IMR-90 (cell line): ENCODE measurements at regions not wholly inside any gene's neighbourhood (a gene's known extent, or its start where the extent isn't known, plus 50 kb on each side); places are given as distances from the start of the nearest gene placed in this dataset.

ENCODE experiments used
- ATAC-seq: fragments of 200-7000 bp; cut with Tn5 transposase; 2 replicates; pipeline ENCODE4 v1.9.1; 2020; ENCODE audit warnings: low read depth, mild to moderate bottlenecking, moderate library complexity
- BruUV-seq: library from RNA; stranded (reverse); fragments of 400-500 nt; replicated peaks from 2 replicates; lab custom pipeline; 2021; lab: Mats Ljungman, UMichigan
- CTCF ChIA-PET: fragments of 300-600 bp; formaldehyde crosslinking; extraction: SDS; loops from one replicate; lab custom pipeline; 2021; ENCODE audit warnings: antibody characterized with exemption; lab: Yijun Ruan, JAX
- POLR2A ChIA-PET: fragments of 300-600 bp; sonication (Branson Sonifier 250); formaldehyde crosslinking; loops from one replicate; lab custom pipeline; 2022; ENCODE audit warnings: antibody characterized with exemption; ENCODE audit not compliant: unreplicated experiment; lab: Charles Lee
- DNase-seq: peaks from one replicate; pipeline ENCODE4 v3.0.0; 2013
- H2AFZ ChIP-seq: replicated peaks from 2 replicates; pipeline ENCODE3; 2013; ENCODE audit warnings: low read length, mild to moderate bottlenecking; ENCODE audit not compliant: poor library complexity
- H2AK5ac ChIP-seq: 2 replicates; pipeline ENCODE4 v1.6.1; 2013; ENCODE audit warnings: low read depth, low read length, inconsistent platforms
- H2AK9ac ChIP-seq: replicated peaks from 2 replicates; pipeline ENCODE3; 2013; ENCODE audit warnings: mild to moderate bottlenecking, low read depth, low read length, moderate library complexity; ENCODE audit not compliant: poor library complexity
- H2BK120ac ChIP-seq: 2 replicates; pipeline ENCODE4 v1.6.1; 2013; ENCODE audit warnings: low read depth, low read length, inconsistent platforms
- H2BK15ac ChIP-seq: 3 replicates; pipeline ENCODE4 v1.6.1; 2013; ENCODE audit warnings: low read depth, low read length, inconsistent platforms
- H2BK20ac ChIP-seq: 2 replicates; pipeline ENCODE4 v1.6.1; 2013; ENCODE audit warnings: low read depth, mild to moderate bottlenecking, inconsistent platforms, low read length, moderate library complexity
- H2BK5ac ChIP-seq: 2 replicates; pipeline ENCODE4 v1.6.1; 2013; ENCODE audit warnings: mild to moderate bottlenecking, low read depth, low read length, inconsistent platforms; ENCODE audit not compliant: poor library complexity, severe bottlenecking
- H3K14ac ChIP-seq: replicated peaks from 2 replicates; pipeline ENCODE4 v1.6.1; 2013; ENCODE audit warnings: low read depth, low read length, inconsistent platforms
- H3K18ac ChIP-seq: 2 replicates; pipeline ENCODE4 v1.6.1; 2013; ENCODE audit warnings: low read depth, low read length, control low read depth
- H3K23ac ChIP-seq: 2 replicates; pipeline ENCODE4 v1.6.1; 2013; ENCODE audit warnings: low read depth, low read length, inconsistent platforms
- H3K27ac ChIP-seq: 2 replicates; pipeline ENCODE4 v1.5.1; 2013; ENCODE audit warnings: mild to moderate bottlenecking, control low read depth, low read length; ENCODE audit not compliant: insufficient read depth
- H3K27me3 ChIP-seq: 2 replicates; pipeline ENCODE4 v1.6.1; 2013; ENCODE audit warnings: low read length; ENCODE audit not compliant: control insufficient read depth, insufficient read depth
- H3K36me3 ChIP-seq: 2 replicates; pipeline ENCODE4 v1.6.1; 2013; ENCODE audit warnings: low read length, mixed read lengths; ENCODE audit not compliant: control insufficient read depth, insufficient read depth
- H3K4ac ChIP-seq: 2 replicates; pipeline ENCODE4 v1.6.1; 2013; ENCODE audit warnings: low read depth, low read length, inconsistent platforms
- H3K4me1 ChIP-seq: 2 replicates; pipeline ENCODE4 v1.6.1; 2013; ENCODE audit warnings: low read length, mixed read lengths; ENCODE audit not compliant: control insufficient read depth, insufficient read depth
- H3K4me2 ChIP-seq: 2 replicates; pipeline ENCODE4 v1.6.1; 2013; ENCODE audit warnings: low read depth, mild to moderate bottlenecking, control low read depth, low read length, moderate library complexity
- H3K4me3 ChIP-seq: 2 replicates; pipeline ENCODE4 v1.5.1; 2013; ENCODE audit warnings: low read depth, mild to moderate bottlenecking, control low read depth, low read length, moderate library complexity; ENCODE audit not compliant: insufficient read depth
- H3K56ac ChIP-seq: 2 replicates; pipeline ENCODE4 v1.6.1; 2013; ENCODE audit warnings: low read length, inconsistent platforms; ENCODE audit not compliant: insufficient read depth; ENCODE audit errors: extremely low read depth
- H3K79me1 ChIP-seq, 2 experiments: 2 replicates each; pipeline ENCODE4 v1.6.1; 2013; ENCODE audit warnings: low read length in 2 of 2, inconsistent platforms in 1 of 2, low read depth in 1 of 2
- H3K9ac ChIP-seq: 2 replicates; pipeline ENCODE4 v1.6.1; 2013; ENCODE audit warnings: low read depth, low read length, control low read depth
- H3K9me1 ChIP-seq: 2 replicates; pipeline ENCODE4 v1.6.1; 2013; ENCODE audit warnings: low read length, inconsistent platforms; ENCODE audit not compliant: insufficient read depth
- H3K9me3 ChIP-seq: 2 replicates; pipeline ENCODE4 v1.6.1; 2013; ENCODE audit warnings: low read length; ENCODE audit not compliant: control insufficient read depth, insufficient read depth
- H4K20me1 ChIP-seq: 2 replicates; pipeline ENCODE4 v1.6.1; 2013; ENCODE audit warnings: low read length, inconsistent platforms; ENCODE audit not compliant: insufficient read depth
- H4K5ac ChIP-seq: 2 replicates; pipeline ENCODE4 v1.6.1; 2013; ENCODE audit warnings: mild to moderate bottlenecking, low read depth, low read length, control low read depth
- H4K8ac ChIP-seq, 2 experiments: 2 replicates each; pipeline ENCODE4 v1.6.1; 2013; ENCODE audit warnings: low read depth in 2 of 2, low read length in 2 of 2, control low read depth in 1 of 2, inconsistent platforms in 1 of 2
- H4K91ac ChIP-seq: 2 replicates; pipeline ENCODE4 v1.6.1; 2013; ENCODE audit warnings: low read depth, low read length, inconsistent platforms; ENCODE audit not compliant: insufficient read depth
- BHLHE40 ChIP-seq: fragments of 150-350 bp; IDR thresholded peaks from 2 replicates; pipeline ENCODE4 v1.6.1; 2016; ENCODE audit warnings: mild to moderate bottlenecking, low read depth, low read length
- CEBPB ChIP-seq: IDR thresholded peaks from 2 replicates; pipeline ENCODE4 v1.6.1; 2012; ENCODE audit warnings: low read depth, low read length, improper control_type of control experiment
- CHD1 ChIP-seq: IDR thresholded peaks from 2 replicates; pipeline ENCODE4 v1.6.1; 2012; ENCODE audit warnings: low read depth, low read length, improper control_type of control experiment
- FOS ChIP-seq: fragments of 150-350 bp; IDR thresholded peaks from 2 replicates; pipeline ENCODE4 v1.6.1; 2016; ENCODE audit warnings: low read depth, low read length
- MAFK ChIP-seq: IDR thresholded peaks from 2 replicates; pipeline ENCODE4 v1.6.1; 2012; ENCODE audit warnings: low read depth, low read length, improper control_type of control experiment
- MAZ ChIP-seq: IDR thresholded peaks from 2 replicates; pipeline ENCODE4 v1.6.1; 2012; ENCODE audit warnings: low read depth, mild to moderate bottlenecking, low read length, improper control_type of control experiment, moderate library complexity, borderline replicate concordance
- MXI1 ChIP-seq: IDR thresholded peaks from 2 replicates; pipeline ENCODE4 v1.6.1; 2012; ENCODE audit warnings: low read depth, mild to moderate bottlenecking, low read length, moderate library complexity, borderline replicate concordance
- NFE2L2 ChIP-seq: fragments of 150-350 bp; IDR thresholded peaks from 2 replicates; pipeline ENCODE4 v1.6.1; 2016; ENCODE audit warnings: low read depth, mild to moderate bottlenecking, low read length
- POLR2A ChIP-seq: IDR thresholded peaks from 2 replicates; pipeline ENCODE4 v1.6.1; 2012; ENCODE audit warnings: mild to moderate bottlenecking, low read depth, low read length
- RAD21 ChIP-seq: IDR thresholded peaks from 2 replicates; pipeline ENCODE4 v1.6.1; 2012; ENCODE audit warnings: low read length, improper control_type of control experiment
- RCOR1 ChIP-seq: IDR thresholded peaks from 2 replicates; pipeline ENCODE4 v1.6.1; 2012; ENCODE audit warnings: mild to moderate bottlenecking, low read length, improper control_type of control experiment; ENCODE audit not compliant: insufficient replicate concordance
- RFX5 ChIP-seq: IDR thresholded peaks from 2 replicates; pipeline ENCODE4 v1.8.0; 2012; ENCODE audit warnings: low read depth, mild to moderate bottlenecking, low read length, moderate library complexity
- SMC3 ChIP-seq: fragments of 150-350 bp; IDR thresholded peaks from 2 replicates; pipeline ENCODE4 v1.6.1; 2016; ENCODE audit warnings: low read depth, mild to moderate bottlenecking, antibody characterized with exemption, low read length, moderate library complexity
- WGBS, 2 experiments: methylation state at CpG; one replicate each; pipeline versions ENCODE4 v1.1.5 to v1.1.7; 2013; ENCODE audit warnings: missing lambda C conversion rate in 2 of 2; ENCODE audit not compliant: insufficient read length in 1 of 2; ENCODE audit errors: extremely low coverage in 2 of 2; 5-methylcytosine and 5-hydroxymethylcytosine counted together
- dilution Hi-C: fragments of 300-500 bp; cut with HindIII; formaldehyde crosslinking; loops from one replicate; pipeline ENCODE4 v1.14.3; 2018; ENCODE audit warnings: low sequenced_read_pairs; ENCODE audit not compliant: unreplicated experiment
- in situ Hi-C: fragments of 300-500 bp; cut with MboI; formaldehyde crosslinking; loops from 3 replicates; pipeline ENCODE4 v1.14.3; 2019; ENCODE audit warnings: low sequenced_read_pairs, inconsistent platforms, mixed read lengths
- intact Hi-C: fragments of 100-400 bp; cut with micrococcal nuclease; formaldehyde crosslinking; loops from 2 replicates; pipeline ENCODE4 v1.10.0; 2022
- TF ChIP-seq, protein P1 (sequence below): conservative IDR thresholded peaks from 2 replicates; pipeline ENCODE4 v1.5.1; 2012; ENCODE audit warnings: mild to moderate bottlenecking, low read depth, low read length, improper control_type of control experiment
- TF ChIP-seq, protein P2 (sequence below): fragments of 150-350 bp; IDR thresholded peaks from 2 replicates; pipeline ENCODE4 v1.6.1; 2017; ENCODE audit warnings: mild to moderate bottlenecking, antibody characterized with exemption, low read length, low read depth
- TF ChIP-seq, protein P3 (sequence below): fragments of 150-350 bp; IDR thresholded peaks from 2 replicates; pipeline ENCODE4 v1.6.1; 2016; ENCODE audit warnings: low read depth, mild to moderate bottlenecking, low read length, moderate library complexity, borderline replicate concordance

DNA sequence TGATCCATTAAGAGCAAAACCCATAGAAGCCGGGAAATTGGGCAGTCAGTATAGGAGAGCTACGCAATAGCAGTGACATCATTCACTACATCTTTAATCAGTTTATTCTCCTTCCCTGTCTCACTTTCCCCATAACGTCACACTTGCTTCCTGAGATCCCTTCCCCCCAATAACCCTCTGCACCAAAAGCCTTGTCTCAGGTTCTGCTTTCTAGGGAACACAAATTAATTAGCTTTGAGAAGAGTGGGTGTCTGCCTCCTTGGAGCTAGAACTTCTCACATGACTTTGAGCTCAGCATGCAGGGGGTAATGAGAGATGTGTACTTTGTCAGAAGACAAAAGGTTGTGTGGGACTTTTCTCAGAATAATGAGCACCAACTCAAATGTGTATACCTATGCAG is 128.3 kb upstream of the MAOA start:
- no peaks in the 10 kb centered on the region for H3K9me3 ChIP-seq
- no peak overlapping the region for H2AK9ac ChIP-seq
- no peak overlapping the region for H3K14ac ChIP-seq
- no TSS peak for BruUV-seq
- no peaks in the 10 kb centered on the region; the same call in 1 of the 2 replicates for H3K27me3 ChIP-seq
- no peaks in the 10 kb centered on the region for H3K36me3 ChIP-seq
- in situ Hi-C loops (no loop called here), intact Hi-C loops (no loop called here), dilution Hi-C loops (no loop called here)
- H3K23ac ChIP-seq, result no peak overlapping the region
- no peak overlapping the region for H2AFZ ChIP-seq
- H3K9ac ChIP-seq, result no peak overlapping the region
- H4K8ac ChIP-seq, result no peak overlapping the region
- H2BK20ac ChIP-seq, result no peak overlapping the region
- H3K4me3 ChIP-seq, result no peak overlapping the region
- no peak overlapping the region for H2BK5ac ChIP-seq
- no peak overlapping the region for H4K91ac ChIP-seq
- H3K56ac ChIP-seq, result no peak overlapping the region
- TF ChIP-seq BHLHE40 (no peak), FOS (no peak), MAFK (no peak), MAZ (no peak), CHD1 (no peak), RAD21 (no peak), MXI1 (no peak), SMC3 (no peak), POLR2A (no peak), RFX5 (no peak), NFE2L2 (no peak), RCOR1 (no peak), CEBPB (no peak)
- TF ChIP-seq, protein P1, sequence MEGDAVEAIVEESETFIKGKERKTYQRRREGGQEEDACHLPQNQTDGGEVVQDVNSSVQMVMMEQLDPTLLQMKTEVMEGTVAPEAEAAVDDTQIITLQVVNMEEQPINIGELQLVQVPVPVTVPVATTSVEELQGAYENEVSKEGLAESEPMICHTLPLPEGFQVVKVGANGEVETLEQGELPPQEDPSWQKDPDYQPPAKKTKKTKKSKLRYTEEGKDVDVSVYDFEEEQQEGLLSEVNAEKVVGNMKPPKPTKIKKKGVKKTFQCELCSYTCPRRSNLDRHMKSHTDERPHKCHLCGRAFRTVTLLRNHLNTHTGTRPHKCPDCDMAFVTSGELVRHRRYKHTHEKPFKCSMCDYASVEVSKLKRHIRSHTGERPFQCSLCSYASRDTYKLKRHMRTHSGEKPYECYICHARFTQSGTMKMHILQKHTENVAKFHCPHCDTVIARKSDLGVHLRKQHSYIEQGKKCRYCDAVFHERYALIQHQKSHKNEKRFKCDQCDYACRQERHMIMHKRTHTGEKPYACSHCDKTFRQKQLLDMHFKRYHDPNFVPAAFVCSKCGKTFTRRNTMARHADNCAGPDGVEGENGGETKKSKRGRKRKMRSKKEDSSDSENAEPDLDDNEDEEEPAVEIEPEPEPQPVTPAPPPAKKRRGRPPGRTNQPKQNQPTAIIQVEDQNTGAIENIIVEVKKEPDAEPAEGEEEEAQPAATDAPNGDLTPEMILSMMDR, result no peak
- TF ChIP-seq, protein P2, sequence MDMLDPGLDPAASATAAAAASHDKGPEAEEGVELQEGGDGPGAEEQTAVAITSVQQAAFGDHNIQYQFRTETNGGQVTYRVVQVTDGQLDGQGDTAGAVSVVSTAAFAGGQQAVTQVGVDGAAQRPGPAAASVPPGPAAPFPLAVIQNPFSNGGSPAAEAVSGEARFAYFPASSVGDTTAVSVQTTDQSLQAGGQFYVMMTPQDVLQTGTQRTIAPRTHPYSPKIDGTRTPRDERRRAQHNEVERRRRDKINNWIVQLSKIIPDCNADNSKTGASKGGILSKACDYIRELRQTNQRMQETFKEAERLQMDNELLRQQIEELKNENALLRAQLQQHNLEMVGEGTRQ, result no peak
- TF ChIP-seq, protein P3, sequence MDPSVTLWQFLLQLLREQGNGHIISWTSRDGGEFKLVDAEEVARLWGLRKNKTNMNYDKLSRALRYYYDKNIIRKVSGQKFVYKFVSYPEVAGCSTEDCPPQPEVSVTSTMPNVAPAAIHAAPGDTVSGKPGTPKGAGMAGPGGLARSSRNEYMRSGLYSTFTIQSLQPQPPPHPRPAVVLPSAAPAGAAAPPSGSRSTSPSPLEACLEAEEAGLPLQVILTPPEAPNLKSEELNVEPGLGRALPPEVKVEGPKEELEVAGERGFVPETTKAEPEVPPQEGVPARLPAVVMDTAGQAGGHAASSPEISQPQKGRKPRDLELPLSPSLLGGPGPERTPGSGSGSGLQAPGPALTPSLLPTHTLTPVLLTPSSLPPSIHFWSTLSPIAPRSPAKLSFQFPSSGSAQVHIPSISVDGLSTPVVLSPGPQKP, result no peak
- no peak overlapping the region for H3K27ac ChIP-seq
- CTCF ChIA-PET, result no interaction called here
- POLR2A ChIA-PET, result no interaction called here
- no peak overlapping the region for H2AK5ac ChIP-seq
- DNase-seq (no peak), ATAC-seq (no peak)
- no peak overlapping the region for H2BK15ac ChIP-seq
- no peak overlapping the region for H4K5ac ChIP-seq
- H3K4me1 ChIP-seq, result no peaks in the 10 kb centered on the region
- H3K4ac ChIP-seq, result no peak overlapping the region
- H3K4me2 ChIP-seq, result no peak overlapping the region
- no peaks in the 10 kb centered on the region for H4K20me1 ChIP-seq
- H3K79me1 ChIP-seq, result no peaks in the 10 kb centered on the region
- no peak overlapping the region for H3K18ac ChIP-seq
- WGBS, 2 experiments, result 70% methylated on average over 2 of the region's 3 CpGs; no CpG with 5 or more reads in 1 of the 2 experiments
- H3K9me1 ChIP-seq, result no peaks in the 10 kb centered on the region
- H2BK120ac ChIP-seq, result no peak overlapping the region
